Chondrocyte (in vitro differentiated cells): ENCODE measurements at regions not wholly inside any gene's neighbourhood (a gene's known extent, or its start where the extent isn't known, plus 50 kb on each side); places are given as distances from the start of the nearest gene placed in this dataset.

ENCODE experiments used
- DNase-seq: peaks from one replicate; pipeline ENCODE4 v3.0.0; 2021; ENCODE audit warnings: mixed read lengths, low spot score
- H3K27ac Mint-ChIP-seq: one replicate; pipeline ENCODE4 v1.8.0; 2021; ENCODE audit warnings: mild to moderate bottlenecking, moderate library complexity, mixed read lengths; ENCODE audit not compliant: unreplicated experiment
- H3K27me3 Mint-ChIP-seq: 2 replicates; pipeline ENCODE4 v1.8.0; 2021; ENCODE audit warnings: low read depth, mixed read lengths
- H3K36me3 Mint-ChIP-seq: 2 replicates; pipeline ENCODE4 v1.8.0; 2021; ENCODE audit warnings: low read depth, mixed read lengths
- H3K4me1 Mint-ChIP-seq: 2 replicates; pipeline ENCODE4 v1.8.0; 2021; ENCODE audit warnings: low read depth, mild to moderate bottlenecking, mixed read lengths
- H3K4me3 Mint-ChIP-seq: one replicate; pipeline ENCODE4 v1.8.0; 2021; ENCODE audit warnings: mild to moderate bottlenecking, moderate library complexity, mixed read lengths; ENCODE audit not compliant: unreplicated experiment
- H3K9me3 Mint-ChIP-seq: 2 replicates; pipeline ENCODE4 v1.8.0; 2021; ENCODE audit warnings: low read depth, mixed read lengths
- CTCF ChIP-seq: fragments of 200-600 bp; sonication (generic); IDR thresholded peaks from 2 replicates; pipeline ENCODE4 v1.5.0; 2021; ENCODE audit warnings: antibody characterized with exemption, mild to moderate bottlenecking, moderate library complexity

- peaks cover 2% of the 10 kb centered on the region for H3K36me3 Mint-ChIP-seq
- H3K27ac Mint-ChIP-seq: no peak overlapping the region
- peaks cover 15% of the 10 kb centered on the region for H3K4me1 Mint-ChIP-seq
- no peak for DNase-seq
- H3K4me3 Mint-ChIP-seq: no peak overlapping the region
- H3K9me3 Mint-ChIP-seq: no peaks in the 10 kb centered on the region
- H3K27me3 Mint-ChIP-seq: peaks cover 9% of the 10 kb centered on the region
- TF ChIP-seq CTCF: no peak
Observed at GRCh38 chr2:128566671-128567070, 248.0 kb upstream of the HS6ST1 start.

GRCh38 chr2:128568106-128568505 lies 249.4 kb upstream of the HS6ST1 start:
- Mint-ChIP-seq H3K9me3 (no peaks in the 10 kb centered on the region), H3K27me3 (peaks cover 12% of the 10 kb centered on the region), H3K27ac (no peak overlapping the region), H3K4me3 (no peak overlapping the region), H3K36me3 (peaks cover 5% of the 10 kb centered on the region), H3K4me1 (peaks cover 6% of the 10 kb centered on the region)
- no peak for TF ChIP-seq CTCF
- no peak for DNase-seq

GRCh38 chr2:128573116-128573515 lies 254.4 kb upstream of the HS6ST1 start:
- H3K27ac Mint-ChIP-seq: no peak overlapping the region
- H3K4me3 Mint-ChIP-seq: no peak overlapping the region
- H3K27me3 Mint-ChIP-seq: peaks cover 12% of the 10 kb centered on the region
- no peaks in the 10 kb centered on the region for H3K4me1 Mint-ChIP-seq
- TF ChIP-seq CTCF: no peak
- H3K9me3 Mint-ChIP-seq: no peaks in the 10 kb centered on the region
- DNase-seq: no peak
- peaks cover 5% of the 10 kb centered on the region for H3K36me3 Mint-ChIP-seq

GRCh38 chr2:128573531-128573930 lies 254.9 kb upstream of the HS6ST1 start:
- no peak overlapping the region for H3K27ac Mint-ChIP-seq
- no peaks in the 10 kb centered on the region for H3K9me3 Mint-ChIP-seq
- TF ChIP-seq CTCF: no peak
- H3K4me1 Mint-ChIP-seq: no peaks in the 10 kb centered on the region
- H3K27me3 Mint-ChIP-seq: peaks cover 12% of the 10 kb centered on the region
- DNase-seq: no peak
- peaks cover 5% of the 10 kb centered on the region for H3K36me3 Mint-ChIP-seq
- H3K4me3 Mint-ChIP-seq: no peak overlapping the region

- no peaks in the 10 kb centered on the region for H3K4me1 Mint-ChIP-seq
- H3K27me3 Mint-ChIP-seq: peaks cover 2% of the 10 kb centered on the region
- H3K36me3 Mint-ChIP-seq: no peaks in the 10 kb centered on the region
- no peak overlapping the region for H3K27ac Mint-ChIP-seq
- no peak for DNase-seq
- TF ChIP-seq CTCF: no peak
- no peaks in the 10 kb centered on the region for H3K9me3 Mint-ChIP-seq
- no peak overlapping the region for H3K4me3 Mint-ChIP-seq
Observed at GRCh38 chr2:128577141-128577930, 258.7 kb upstream of the HS6ST1 start.
